ENCODE measurements at regions not wholly inside any gene's neighbourhood (a gene's known extent, or its start where the extent isn't known, plus 50 kb on each side); places are given as distances from the start of the nearest gene placed in this dataset.
"Not testable (repeated sequence)": the region's sequence is repeated elsewhere in the genome, so short reads cannot be mapped to it uniquely, and the experiment has no call there.

DNA sequence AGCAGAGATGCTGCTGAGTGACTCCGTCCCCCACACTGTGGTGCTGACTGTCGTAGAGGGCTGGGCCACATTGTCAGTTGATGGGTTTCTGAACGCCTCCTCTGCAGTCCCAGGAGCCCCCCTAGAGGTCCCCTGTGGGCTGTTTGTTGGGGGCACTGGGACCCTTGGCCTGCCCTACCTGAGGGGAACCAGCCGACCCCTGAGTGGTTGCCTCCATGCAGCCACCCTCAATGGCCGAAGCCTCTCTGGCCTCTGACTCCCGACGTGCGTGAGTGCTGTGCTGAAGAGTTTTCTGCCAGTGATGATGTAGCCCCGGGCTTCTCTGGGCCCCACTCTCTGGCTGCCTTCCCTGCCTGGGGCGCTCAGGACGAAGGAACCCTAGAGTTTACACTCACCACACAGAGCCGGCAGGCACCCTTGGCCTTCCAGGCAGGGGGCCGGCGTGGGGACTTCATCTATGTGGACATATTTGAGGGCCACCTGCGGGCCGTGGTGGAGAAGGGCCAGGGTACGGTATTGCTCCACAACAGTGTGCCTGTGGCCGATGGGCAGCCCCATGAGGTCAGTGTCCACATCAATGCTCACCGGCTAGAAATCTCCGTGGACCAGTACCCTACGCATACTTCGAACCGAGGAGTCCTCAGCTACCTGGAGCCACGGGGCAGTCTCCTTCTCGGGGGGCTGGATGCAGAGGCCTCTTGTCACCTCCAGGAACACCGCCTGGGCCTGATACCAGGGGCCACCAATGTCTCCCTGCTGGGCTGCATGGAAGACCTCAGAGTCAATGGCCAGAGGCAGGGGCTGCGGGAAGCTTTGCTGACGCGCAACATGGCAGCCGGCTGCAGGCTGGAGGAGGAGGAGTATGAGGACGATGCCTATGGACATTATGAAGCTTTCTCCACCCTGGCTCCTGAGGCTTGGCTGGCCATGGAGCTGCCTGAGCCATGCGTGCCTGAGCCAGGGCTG, 181.1 kb downstream of the TBC1D2B start:
- DNase-seq (ENCODE audit: low spot score) = not testable (repeated sequence)

DNA sequence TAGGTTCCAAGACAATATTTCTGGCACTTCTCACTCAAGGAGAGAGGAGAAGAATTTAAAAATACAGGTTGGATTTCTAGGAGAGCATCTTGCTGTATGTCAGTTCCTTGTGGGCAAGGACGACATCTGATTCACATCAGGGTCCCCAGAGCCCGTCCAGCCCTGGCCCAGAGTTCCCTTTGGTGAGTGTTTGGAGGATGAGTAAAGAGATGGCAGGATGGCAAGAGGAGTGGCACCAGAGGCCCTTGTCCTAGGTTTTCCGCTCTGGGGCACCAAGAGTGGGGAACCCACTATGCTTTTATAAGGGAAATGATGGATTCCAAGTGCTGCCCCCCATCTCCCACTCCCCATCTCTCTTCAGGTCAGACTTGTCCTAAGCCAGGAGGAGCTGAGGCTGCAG, 181.8 kb downstream of the TBC1D2B start:
- no peak for DNase-seq (ENCODE audit: low spot score)

DNA sequence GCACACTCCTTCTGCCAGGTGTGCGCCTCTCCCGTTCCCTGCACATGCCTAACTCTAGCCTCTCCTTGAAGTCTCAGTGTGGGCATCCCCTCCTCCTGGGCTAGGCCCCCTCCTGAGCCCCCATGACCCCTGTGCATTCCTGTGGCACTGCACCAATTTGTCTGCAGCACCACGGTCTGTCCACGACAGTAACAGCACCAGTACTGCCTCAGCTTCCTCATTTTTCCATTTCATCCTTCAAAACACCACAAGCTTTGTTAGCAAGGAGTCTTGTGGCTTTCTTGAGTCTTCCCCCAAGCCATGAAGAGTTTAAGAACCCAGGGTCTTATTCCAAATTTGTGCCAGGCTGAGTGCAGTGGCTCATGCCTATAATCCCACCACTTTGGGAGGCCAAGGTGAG, 182.4 kb downstream of the TBC1D2B start:
- not testable (repeated sequence) for DNase-seq (ENCODE audit: low spot score)

DNA sequence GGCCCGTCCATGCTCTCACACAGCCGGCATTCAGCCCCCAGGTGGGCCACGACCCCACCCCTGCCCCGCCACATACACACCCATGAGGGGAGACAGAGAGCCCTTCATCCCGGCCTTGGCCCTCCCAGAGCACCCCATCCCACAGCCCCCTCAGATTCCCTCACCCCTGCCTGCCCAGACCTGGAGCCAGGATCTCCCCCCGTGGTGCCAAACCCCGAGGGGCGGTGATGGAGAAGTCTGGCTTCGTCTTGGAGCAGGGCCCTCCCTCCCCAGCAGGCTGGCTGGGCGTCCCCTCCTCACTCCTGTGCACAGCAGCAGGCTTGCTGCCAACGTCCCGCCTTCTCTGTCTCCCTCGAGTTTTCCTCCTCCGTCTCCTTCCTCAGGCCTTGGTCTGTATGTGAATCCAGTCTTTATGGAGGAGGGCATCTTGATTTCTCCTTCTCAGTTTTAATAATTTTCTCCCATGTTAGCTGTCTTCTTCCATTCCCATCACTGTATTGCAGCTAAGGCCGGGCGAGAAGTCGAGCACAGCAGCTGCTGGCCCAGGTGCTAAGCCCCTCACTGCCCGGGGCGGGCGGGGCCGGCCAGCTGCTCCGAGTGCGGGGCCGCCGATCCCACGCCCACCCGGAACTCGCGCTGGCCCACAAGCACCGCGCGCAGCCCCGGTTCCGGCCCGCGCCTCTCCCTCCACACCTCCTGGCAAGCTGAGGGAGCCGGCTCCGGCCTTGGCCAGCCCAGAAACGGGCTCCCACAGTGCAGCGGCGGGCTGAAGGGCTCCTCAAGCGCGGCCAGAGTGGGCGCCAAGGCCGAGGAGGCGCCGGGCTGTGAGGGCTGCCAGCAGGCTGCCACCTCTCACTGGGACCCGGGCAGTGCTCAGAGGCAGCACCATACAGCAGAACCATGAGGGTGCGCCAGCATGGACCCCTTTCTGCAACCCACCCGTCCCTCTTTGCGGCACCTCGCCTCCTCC, 183.6 kb downstream of the TBC1D2B start:
- DNase-seq (ENCODE audit: low spot score) = not testable (repeated sequence)

DNA sequence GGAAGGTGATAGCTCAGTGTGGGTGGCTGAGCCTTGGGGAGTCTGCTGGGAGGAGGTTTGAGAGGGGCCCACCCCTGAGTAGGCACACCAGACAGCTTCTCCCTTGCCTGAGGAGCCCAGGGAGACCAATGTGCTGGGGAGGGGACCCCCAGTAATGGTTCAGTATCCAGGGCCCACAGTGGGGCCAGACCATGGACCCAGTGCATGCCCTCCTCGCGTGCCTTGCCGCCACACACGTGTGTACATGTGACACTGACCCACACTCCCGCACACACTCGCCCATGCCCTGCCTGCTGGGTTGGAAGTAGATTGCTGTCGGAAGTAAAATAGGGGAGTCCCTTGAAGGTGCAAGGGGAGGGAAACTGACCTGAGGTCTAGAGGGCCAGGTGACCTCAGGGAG, 184.3 kb downstream of the TBC1D2B start:
- not testable (repeated sequence) for DNase-seq (ENCODE audit: low spot score)

DNA sequence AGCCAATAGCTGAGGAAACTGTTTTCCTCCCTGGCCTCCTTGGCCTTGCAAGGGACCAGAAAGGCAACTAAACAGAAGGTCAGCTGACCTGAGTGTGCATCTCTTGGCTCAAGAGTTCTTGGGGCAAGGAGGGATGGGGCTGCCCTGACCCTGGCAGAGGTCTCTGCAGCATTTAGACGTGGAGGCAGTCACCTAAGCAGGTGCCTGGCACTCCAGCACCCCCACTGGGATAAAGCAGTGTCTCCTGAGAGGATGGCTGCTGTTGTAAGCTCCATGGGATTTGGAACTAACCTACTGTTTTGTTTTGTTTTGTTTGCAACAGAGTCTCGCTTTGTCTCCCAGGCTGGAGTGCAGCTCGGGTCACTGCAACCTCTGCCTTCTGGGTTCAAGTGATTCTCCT, 185.2 kb downstream of the TBC1D2B start:
- DNase-seq (ENCODE audit: low spot score) = no peak

DNA sequence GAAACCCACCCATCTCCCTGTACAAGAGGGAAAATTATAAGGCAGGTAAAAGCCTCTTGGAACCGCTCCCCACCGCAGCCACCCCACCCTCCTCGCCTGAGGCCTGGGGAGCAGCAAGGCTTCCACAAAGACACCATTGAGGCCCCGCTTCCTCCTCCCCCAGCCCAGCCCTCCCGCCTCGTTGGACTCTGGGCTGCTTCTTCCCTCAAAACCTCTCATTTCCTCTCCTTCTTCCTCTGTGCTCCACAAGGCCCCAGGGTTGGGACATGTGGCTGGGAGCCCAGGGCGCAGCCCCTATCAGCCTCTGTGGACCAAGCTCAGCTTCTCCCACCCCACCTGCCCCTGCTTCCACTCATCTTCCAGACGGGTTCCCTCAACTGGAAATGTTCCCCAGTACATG, 185.6 kb downstream of the TBC1D2B start:
- DNase-seq (ENCODE audit: low spot score) = not testable (repeated sequence)

DNA sequence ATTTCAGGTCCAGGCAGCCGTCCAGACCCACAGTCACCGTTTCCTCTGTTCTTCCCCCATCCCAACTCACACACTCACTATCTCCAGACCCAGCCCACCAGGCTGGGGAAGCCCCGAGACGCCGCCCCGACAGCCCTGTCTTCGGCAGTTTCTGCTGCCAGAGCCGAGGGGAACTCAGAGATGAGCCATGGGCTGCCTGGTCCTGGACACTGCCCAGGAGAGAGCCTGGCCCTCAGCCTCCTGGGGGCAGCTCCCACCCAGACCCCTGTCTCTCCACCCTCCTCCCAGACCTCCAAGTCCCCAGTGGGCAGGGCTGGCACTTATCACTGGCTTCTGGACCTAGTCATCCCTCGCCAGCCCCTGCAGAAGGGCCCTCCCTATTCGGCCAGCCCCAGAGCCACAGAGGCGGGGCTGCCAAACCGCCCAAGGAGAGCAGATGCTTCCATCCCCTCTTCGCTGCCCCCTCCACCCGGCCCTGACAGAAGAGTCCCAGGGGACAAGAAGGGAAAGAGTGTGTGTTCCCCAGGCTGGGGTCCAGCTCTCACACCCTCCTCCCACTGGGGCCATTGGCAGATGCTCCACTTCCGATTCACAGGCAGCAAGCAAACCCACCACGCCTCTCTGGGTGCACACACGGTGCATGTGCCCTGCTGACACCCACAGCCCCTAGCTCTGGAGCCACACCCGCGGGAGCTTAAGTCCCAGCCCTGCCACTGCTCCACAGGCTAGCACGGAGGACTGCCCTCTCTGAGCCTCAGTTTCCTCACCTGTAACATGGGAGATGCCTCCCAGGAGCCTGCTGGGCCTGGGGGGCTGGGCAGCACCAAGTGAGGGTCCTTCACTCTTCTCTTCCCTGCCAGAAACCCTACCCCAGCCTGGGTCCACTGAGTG, 186.4 kb downstream of the TBC1D2B start:
- not testable (repeated sequence) for DNase-seq (ENCODE audit: low spot score)

DNA sequence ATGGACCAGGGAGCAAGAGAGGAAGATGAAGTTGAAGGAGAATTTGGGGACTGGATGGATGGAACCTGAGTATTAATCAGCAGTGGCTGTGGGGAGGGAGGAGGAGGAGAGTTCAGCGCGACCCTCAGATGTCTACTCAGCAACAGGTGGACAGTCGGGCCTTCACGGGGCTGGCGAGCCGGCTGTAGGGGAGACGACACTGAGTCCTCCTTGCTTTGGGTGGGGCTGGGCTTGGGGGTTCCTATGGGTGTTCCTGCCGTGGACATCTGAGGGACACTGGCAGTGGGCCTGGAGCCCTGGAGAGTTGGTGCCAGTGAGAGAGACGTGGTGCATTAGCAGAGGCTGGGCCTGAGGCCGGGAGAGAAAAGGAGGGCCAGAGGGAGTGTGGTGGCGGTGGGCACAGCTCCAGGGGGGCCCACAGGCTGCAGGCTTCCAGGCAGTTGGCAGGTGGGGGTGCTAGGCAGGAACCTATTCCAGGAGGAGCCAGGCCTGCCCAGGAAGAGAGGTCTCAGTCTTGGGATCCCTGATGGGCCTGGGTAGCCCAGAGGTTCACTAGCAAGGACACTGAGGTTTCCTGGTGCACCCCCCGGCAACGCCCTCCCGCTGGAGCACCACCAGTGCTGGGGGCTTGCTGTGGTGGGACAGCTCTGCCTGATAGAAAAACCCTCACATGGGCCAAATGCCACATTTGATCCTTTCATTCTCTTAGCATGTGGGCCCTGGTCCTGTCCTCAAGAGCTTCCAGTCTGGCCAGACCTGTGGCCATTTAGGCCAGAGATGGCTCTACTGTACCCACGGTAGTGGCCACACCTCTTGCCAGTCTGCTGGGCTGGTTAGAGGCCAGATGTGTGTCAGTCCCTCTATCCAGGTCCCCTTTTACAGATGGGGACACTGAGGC, 187.4 kb downstream of the TBC1D2B start:
- DNase-seq (ENCODE audit: low spot score) = not testable (repeated sequence)

DNA sequence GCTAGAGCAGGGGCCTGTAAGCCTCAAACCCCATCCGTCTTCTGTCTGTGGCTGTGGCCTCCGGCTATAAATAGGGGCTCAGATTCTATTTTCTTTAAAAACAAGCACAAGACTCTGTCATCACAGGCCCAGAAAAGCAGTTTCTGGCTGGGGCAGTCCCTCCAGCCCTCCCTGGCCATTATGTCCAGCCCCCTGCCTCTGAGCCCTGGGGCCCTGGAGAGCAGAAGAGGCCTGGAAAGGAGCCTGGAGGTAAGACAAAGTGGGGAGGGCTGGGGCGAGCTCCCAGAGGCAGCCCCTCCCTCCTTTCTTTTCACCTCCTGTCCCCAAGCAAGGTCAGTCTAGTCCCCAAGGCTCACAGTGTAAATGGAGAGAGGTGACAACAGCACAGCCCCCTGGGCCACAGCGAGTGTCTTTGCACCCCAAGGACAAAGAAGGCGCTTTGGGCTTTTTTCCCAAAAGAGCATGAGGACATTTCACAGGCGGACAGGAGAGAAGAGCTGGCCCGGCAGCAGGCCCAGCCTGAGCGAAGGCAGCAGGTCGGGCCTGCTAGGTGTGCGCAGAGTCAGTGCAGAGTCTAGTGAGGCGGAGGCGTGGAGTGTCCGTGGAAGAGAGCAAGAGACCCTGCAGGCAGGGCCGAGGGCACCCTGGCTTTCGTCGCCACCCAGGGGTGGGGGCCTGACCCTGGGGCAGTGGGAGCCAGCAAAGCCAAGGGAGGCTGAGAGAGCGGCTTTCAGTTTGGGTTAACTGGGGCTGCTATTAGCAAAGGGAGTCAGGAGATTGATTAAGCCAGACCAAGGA, 188.3 kb downstream of the TBC1D2B start:
- no peak for DNase-seq (ENCODE audit: low spot score)

DNA sequence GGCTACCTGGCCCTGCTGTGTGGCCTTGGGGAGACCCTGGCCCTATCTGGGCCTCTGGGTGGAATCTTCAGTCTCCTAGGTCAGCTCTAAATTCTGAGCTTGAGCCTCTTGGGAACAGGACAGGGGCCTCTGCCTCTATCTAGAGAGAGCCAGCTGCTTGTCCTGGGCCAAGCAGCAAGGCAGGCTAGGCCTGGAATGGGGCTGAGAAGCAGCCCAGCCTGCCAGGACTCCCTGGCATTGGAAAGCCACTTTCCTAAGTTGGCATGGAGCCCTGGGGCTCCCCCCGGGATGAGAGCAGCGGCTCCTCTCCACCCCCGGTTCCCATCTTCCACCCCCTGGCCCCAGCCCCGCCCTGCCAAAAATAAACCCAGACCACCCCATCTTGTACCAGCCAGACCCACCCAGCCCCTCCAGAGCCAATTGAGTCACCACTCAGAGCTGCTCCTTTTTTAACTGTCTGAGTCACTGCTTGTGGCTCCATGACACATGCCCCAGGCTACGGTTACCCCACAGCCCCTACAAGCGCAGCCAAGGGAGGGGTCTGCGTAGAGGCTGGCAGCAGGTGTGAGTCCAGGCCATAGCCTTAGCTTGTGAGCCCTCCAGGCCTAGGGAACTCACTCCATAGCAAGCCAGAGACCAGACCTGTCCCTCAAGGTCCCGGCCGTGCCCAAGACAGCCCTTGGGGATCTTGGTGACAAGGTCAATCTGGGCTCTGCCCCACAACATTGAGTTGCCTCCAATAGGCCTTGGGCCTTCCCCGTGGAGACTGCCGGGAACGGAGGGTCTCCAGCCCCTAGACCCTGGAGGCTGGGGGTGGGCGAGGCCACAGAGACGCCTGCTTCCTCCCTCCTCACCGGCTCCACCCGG, 189.7 kb downstream of the TBC1D2B start:
- not testable (repeated sequence) for DNase-seq (ENCODE audit: low spot score)

DNA sequence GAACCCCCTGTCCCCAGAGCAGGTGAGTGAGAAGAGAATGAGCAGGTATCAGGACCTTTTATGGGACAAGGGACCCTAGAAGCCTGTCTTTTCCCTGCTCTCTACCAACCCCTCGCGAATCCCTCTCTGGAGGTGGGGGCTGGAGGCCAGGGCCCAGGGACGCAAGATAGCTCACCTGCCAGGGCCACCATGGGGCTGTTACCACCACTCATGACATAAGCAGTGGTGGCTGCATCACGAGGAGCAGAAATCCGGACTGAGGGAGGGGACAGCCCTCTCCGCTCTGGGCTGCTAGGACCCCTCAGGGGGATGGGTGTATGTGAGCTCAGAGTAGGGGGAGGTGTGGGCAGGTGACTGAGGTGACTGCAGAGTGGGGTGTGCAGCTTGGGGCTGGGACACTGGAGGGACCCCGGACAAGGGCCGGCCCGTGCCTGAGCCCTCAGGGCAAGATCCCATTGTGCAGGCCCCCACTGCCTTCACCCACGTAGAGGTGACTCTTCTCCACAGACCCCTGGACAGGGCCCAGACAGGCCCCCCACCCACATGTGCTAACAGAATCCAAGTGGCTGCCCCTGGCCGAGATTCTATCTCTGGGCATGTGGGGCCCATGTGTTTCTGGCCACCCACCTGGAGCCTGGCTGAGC, 190.6 kb downstream of the TBC1D2B start:
- DNase-seq (ENCODE audit: low spot score) = no peak

DNA sequence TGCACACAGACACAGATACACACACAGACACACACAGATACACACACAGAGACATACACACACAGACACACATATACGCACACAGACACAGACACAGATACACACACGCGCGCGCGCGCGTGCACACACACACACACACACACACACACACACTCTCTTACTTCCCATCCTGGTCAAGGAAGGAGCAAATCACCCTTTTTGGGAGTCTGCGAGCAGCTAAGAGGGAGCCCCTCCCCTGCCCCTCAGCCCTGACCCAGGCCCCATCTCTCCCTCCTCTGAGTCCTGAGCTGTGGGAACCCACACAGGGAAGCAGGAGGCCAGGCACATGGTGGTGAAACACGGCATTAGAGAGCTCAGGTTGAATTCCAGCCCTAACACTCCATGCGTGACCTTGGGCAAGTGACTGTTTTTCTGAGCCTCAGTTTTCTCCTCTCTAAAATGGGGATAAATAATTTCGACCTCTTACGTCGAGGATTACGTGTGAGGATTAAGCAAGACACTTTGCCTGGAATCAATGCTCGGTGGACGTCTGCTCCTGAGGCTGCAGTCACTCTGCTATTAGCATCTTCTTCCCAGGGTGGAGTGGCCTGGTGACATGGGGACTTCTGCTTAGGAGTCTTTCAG, 191.5 kb downstream of the TBC1D2B start:
- not testable (repeated sequence) for DNase-seq (ENCODE audit: low spot score)

DNA sequence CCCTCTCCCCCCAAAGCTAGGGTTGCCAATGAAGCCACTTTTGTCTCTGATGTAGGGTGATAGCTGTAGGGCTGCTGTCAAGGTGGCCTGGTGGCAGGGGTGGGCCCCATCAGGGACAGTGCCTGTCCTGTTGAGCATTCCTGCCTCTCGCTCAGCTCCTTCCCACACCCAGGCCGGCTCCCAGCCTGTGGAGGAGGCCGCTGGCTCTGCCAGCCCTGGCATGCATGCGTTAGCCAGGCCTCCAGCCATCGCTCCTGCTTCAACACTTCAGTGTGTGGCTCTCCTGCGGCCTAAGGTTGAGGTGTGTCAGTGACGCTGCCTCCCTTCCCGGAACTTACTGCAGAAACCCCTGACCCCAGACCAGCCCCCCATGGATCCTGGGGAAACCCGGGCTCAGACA, 194.5 kb downstream of the TBC1D2B start:
- DNase-seq (ENCODE audit: low spot score) = not testable (repeated sequence)

DNA sequence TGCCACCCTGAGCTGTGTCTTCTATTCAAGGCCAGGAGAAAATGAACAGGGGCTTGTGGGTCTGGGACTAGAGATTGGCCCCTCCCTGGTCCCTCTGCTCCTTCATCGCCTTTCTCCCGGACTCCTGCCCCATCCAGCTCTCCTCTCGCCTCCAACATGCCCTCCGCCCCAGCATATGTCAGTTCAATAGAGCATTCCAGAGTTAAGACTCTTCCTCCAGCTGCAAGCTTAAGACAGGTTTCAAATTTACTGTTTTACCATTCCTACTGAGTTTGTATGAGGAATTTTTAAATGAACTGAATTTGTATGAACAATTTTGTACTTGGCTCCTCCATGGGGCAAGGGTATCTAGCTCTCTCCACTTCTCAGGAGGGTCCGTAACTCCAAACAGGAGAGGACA, 195.6 kb downstream of the TBC1D2B start:
- no peak for DNase-seq (ENCODE audit: low spot score)

DNA sequence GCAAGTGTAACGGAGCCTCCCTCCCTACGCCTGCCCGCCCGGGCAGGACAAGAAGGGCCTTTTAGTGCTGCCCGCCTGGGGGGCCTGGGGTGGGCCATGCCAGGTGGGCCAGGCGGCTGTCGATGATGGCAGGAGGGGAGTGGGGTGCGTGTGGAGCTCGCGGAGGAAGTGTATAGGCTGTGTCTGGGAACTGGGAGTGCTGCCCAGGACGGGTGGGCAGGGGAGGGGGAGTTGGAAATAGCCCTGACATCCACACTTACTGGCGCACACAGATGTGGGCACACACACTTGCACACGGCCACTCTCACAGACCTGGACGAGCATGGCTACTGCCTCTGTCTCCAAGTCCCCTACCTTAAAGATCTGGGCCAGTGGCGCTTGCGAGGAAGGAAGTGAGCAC, 196.0 kb downstream of the TBC1D2B start:
- not testable (repeated sequence) for DNase-seq (ENCODE audit: low spot score)

DNA sequence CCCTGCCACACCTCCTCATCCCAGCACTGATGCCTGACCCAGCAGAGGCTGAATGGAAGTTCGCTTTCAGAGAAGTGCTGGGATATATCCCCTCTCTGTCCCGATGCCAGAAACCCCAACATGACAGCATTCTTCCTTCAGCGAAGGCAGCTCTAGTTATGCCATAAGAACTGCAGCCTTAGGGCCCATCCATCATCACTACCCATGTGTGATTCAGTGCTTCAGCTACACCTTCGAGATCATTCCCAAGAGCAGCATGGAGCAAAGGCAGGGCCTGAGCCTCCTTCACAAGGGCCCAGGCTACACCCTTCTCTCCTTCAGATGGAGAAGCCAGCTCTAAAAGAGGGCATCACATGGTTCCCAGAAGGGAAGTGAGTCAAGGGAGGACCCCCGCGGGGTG, 198.0 kb downstream of the TBC1D2B start:
- DNase-seq (ENCODE audit: low spot score) = not testable (repeated sequence)
